BE2C (cell line): ENCODE measurements at regions not wholly inside any gene's neighbourhood (a gene's known extent, or its start where the extent isn't known, plus 50 kb on each side); places are given as distances from the start of the nearest gene placed in this dataset.

ENCODE experiments used
- DNase-seq: peaks from one replicate; pipeline ENCODE4 v3.0.0-alpha.2; 2020
- H3K27me3 ChIP-seq: fragments of 250-450 bp; sonication (Bioruptor Pico); 2 replicates; pipeline ENCODE4 v1.5.1; 2020; ENCODE audit warnings: mild to moderate bottlenecking
- H3K36me3 ChIP-seq: fragments of 250-450 bp; sonication (Bioruptor Pico); 2 replicates; pipeline ENCODE4 v1.5.1; 2020; ENCODE audit warnings: mild to moderate bottlenecking
- H3K4me1 ChIP-seq: fragments of 250-450 bp; sonication (Bioruptor Pico); 2 replicates; pipeline ENCODE4 v1.5.1; 2020
- H3K4me3 ChIP-seq: 2 replicates; pipeline ENCODE4 v1.5.1; 2011; ENCODE audit warnings: low read depth, low read length
- H3K9me3 ChIP-seq: fragments of 250-450 bp; sonication (Bioruptor Pico); 2 replicates; pipeline ENCODE4 v1.5.1; 2020
- TF ChIP-seq, protein P1 (sequence below): IDR thresholded peaks from 2 replicates; pipeline ENCODE4 v1.5.1; 2012; ENCODE audit warnings: mild to moderate bottlenecking, low read depth, low read length

DNA sequence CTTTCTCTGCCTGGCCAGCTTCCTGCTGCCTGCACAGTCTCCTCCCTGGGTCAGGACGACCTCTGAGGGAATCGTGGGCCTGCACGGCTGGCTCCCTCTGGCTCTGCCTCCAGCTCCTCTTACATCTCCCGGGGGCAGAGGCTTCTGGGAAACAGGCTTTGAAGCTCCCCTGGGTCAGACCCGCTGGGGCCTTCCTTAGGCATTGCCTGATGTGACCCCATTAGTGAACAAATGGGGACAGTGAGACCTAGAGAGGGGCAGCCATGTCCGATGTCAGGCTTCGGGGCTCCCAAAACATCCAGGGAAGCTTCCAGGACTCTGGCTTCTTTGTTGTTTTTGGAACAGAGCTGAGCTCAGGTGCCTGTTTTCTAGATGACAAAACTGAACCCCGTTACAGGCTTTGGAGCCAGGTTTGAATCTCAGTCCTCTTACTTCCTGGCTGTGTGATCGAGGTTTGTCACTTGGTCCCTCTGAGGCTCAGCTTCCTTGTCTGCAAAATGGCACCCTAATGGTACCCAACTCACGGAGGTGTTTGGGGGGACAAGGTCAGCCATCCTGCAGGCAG is 94.3 kb downstream of the CEBPB start:
- no peaks in the 10 kb centered on the region for H3K9me3 ChIP-seq
- no peaks in the 10 kb centered on the region for H3K27me3 ChIP-seq
- H3K36me3 ChIP-seq: no peaks in the 10 kb centered on the region
- TF ChIP-seq, protein P1, sequence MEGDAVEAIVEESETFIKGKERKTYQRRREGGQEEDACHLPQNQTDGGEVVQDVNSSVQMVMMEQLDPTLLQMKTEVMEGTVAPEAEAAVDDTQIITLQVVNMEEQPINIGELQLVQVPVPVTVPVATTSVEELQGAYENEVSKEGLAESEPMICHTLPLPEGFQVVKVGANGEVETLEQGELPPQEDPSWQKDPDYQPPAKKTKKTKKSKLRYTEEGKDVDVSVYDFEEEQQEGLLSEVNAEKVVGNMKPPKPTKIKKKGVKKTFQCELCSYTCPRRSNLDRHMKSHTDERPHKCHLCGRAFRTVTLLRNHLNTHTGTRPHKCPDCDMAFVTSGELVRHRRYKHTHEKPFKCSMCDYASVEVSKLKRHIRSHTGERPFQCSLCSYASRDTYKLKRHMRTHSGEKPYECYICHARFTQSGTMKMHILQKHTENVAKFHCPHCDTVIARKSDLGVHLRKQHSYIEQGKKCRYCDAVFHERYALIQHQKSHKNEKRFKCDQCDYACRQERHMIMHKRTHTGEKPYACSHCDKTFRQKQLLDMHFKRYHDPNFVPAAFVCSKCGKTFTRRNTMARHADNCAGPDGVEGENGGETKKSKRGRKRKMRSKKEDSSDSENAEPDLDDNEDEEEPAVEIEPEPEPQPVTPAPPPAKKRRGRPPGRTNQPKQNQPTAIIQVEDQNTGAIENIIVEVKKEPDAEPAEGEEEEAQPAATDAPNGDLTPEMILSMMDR: no peak
- peak; percentile 72 for DNase-seq
- no peak overlapping the region for H3K4me3 ChIP-seq
- H3K4me1 ChIP-seq: peaks cover 35% of the 10 kb centered on the region

DNA sequence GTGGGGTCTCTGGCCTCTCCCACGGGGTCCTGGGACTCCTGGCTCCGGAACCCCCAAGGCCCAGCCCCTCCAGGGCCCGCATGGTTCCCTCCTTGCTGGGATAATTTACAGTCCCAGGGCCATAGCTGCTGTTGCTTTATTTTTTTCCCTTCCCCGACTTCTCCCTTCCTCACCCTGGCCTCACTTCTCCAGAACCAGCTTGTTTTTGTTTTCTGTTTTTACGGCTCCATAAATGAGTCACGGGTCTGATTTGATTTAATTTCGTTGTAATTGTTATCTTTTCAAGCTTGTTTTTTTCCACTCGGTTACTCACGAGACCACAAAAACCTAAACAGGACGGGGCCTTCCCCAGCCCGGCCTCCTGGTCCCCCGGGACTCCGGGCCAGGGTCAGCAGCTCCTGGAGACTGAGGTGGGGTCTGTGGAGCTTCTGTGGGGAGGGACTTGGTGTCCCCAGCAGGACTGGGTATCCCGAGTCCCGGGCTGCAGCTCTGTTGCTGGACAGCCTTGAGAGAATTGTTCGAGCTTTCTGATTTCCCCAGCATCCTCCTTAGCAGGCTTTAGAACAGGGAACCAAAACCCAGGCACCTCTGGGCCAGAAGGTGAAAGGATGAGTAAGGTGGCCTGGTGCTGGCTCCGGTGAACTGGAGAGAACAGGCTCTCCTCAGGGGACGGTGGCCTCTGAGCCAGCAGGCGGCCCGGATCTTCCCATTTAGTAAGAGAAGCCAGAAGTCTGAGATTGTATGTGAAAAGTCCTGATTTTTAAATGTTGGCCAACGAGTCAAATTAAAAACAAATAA is 94.9 kb downstream of the CEBPB start:
- H3K4me3 ChIP-seq: peak overlapping the region; percentile 2; the same call in 1 of the 2 replicates
- DNase-seq: peak; percentile 84
- no peaks in the 10 kb centered on the region for H3K36me3 ChIP-seq
- H3K27me3 ChIP-seq: no peaks in the 10 kb centered on the region
- no peaks in the 10 kb centered on the region for H3K9me3 ChIP-seq
- TF ChIP-seq, protein P1: peak; percentile 26; the same call in 1 of the 2 replicates
- peaks cover 35% of the 10 kb centered on the region for H3K4me1 ChIP-seq

DNA sequence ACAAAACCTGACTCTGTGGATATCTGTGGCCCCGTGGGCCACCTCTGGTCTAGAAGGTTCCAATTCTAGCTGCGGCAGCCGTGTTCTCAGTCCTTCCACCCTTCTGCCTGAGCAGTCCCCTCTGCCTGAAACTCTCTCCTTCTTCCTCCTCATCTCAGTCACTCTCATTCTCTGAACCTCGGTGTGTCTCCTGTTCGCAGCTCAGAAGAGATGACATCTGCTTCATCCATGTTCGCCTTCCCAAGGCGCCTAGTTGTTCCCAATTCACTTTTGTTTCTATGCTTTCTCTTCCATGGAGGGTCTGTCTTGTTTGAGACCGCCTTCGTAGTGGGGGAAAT is 95.5 kb downstream of the CEBPB start:
- DNase-seq: no peak
- TF ChIP-seq, protein P1: no peak
- peak overlapping the region; percentile 23 for H3K4me3 ChIP-seq
- peaks cover 35% of the 10 kb centered on the region for H3K4me1 ChIP-seq
- no peaks in the 10 kb centered on the region for H3K27me3 ChIP-seq
- no peaks in the 10 kb centered on the region for H3K9me3 ChIP-seq
- H3K36me3 ChIP-seq: no peaks in the 10 kb centered on the region

DNA sequence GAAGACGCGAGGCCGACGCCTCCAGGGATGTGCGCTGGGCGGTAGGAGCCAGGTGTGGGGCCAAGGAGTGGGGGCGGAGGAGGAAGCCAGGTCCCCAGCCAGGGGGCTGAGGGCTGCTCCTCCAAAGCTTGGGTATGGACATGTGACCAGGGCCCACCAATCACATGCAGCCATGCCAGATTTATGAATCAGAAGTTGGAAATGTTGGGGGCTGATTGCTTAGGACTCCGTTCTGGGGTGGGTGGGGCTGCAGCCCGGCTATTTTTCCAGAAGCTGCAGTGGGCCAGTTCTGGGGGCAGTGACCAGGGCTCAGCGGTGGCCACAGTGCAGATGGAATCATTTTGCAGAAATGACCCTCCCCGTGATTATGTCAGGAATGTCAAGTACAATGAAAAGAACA is 96.0 kb downstream of the CEBPB start:
- H3K9me3 ChIP-seq: no peaks in the 10 kb centered on the region
- TF ChIP-seq, protein P1: no peak
- H3K36me3 ChIP-seq: no peaks in the 10 kb centered on the region
- DNase-seq: peak; percentile 81
- no peaks in the 10 kb centered on the region for H3K27me3 ChIP-seq
- peak overlapping the region; percentile 23 for H3K4me3 ChIP-seq
- peaks cover 35% of the 10 kb centered on the region for H3K4me1 ChIP-seq

DNA sequence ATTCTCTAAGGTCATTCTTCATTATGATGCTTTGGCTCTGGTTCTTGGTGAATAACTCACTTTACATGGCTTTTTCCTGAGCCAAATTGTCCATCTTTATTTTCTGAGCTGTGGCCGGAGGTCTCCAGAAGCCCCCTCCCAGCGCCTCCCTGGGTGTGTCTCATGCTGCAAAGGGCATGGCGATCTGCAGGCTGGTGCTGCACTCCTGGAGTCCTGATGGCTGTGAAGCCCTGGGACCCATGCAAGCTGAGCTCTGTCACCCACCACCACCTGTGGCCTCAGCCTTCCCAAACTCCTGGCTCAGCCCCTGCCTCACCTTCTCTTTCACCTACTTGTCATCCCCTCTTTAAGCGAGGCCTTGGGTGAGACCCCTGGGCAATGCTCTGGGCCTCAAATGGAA is 96.9 kb downstream of the CEBPB start:
- Histone ChIP-seq H3K4me1 (peaks cover 35% of the 10 kb centered on the region), H3K9me3 (no peaks in the 10 kb centered on the region), H3K4me3 (no peak overlapping the region), H3K36me3 (no peaks in the 10 kb centered on the region; the same call in 1 of the 2 replicates), H3K27me3 (no peaks in the 10 kb centered on the region)
- TF ChIP-seq, protein P1: no peak
- no peak for DNase-seq

DNA sequence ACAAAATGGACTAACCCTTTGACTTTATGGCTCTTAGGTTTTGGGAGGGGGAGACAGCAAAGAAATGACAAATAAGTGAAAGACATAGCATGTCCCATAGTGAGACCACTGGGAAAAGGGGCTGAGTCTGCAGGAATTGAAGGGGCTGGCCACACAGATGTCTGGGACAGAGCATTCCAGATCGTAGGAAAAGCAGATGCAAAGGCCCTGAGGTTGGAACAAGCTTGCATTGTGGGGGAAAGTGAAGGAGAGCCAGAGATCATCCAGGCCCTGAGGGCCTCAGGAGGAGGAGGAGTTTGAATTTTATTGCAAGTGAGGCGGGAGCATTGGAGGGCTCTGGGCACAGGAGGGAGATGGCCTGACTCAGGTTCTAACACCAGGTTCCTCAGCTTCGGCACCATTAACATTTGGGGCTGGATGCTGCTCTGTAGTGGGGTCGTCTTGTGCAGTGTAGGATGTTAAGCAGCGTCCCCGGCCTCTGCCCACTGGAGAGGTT is 97.5 kb downstream of the CEBPB start:
- no peak for DNase-seq
- Histone ChIP-seq H3K36me3 (no peaks in the 10 kb centered on the region; the same call in 1 of the 2 replicates), H3K27me3 (no peaks in the 10 kb centered on the region), H3K4me3 (no peak overlapping the region), H3K9me3 (no peaks in the 10 kb centered on the region), H3K4me1 (peaks cover 35% of the 10 kb centered on the region)
- TF ChIP-seq, protein P1: no peak
